ENCODE measurements at regions not wholly inside any gene's neighbourhood (a gene's known extent, or its start where the extent isn't known, plus 50 kb on each side); places are given as distances from the start of the nearest gene placed in this dataset.

GRCh38 chr2:198498516-198498915 is 694.1 kb downstream of the PLCL1 start:
- TF ChIP-seq EZH2 (IDR thresholded peaks at IDR 0.05; ENCODE audit: insufficient read depth, poor library complexity, severe bottlenecking) (no peak), EZH2phosphoT487 (IDR thresholded peaks at IDR 0.05; ENCODE audit: insufficient read depth, low read depth) (no peak)
